ENCODE measurements at regions not wholly inside any gene's neighbourhood (a gene's known extent, or its start where the extent isn't known, plus 50 kb on each side); places are given as distances from the start of the nearest gene placed in this dataset.

DNA sequence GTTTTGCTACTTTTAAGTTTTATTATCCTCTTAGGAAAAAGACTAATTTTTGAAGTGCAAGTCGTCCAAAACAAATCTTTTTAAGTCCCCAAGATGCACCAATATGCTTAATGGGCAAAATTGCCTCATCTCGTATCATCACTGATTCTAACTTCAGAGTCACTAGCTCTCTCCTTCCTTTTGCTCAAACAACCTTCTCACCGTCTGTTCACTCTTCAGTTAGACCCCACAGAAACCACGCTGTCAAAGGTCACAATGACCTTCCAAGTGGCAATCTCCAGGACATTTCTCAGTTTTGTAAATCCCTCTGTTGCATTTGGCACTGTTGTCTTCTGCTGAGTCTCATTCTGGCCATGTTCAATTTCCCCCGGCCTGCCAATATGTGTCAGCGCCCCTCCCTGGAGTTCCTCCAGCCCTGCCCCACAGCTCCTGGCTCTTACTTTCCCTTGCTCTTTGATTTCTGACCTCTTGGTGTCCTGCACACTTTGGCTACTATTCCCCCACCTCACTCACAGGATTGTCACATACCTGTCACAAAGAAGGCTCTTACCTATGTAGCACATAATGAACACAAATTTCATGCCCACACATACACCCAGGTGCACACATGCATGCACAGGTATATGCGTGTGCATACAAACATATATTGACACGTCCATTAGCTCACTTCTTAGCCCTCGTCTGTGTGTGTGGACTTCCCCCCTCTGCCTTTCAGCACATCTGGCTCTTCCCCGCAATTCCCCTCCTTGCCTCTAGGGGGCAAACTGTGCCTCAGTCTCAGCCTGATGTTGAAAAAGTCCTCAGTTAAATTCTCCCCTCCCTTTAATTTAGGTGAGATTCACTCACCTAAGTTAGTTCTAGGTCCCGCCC is 354.0 kb upstream of the DUSP10 start:
- TF ChIP-seq BHLHE40 (IDR thresholded peaks at IDR 0.05; ENCODE audit: borderline replicate concordance) = no peak
- no peak for TF ChIP-seq FOXM1 (IDR thresholded peaks at IDR 0.05; ENCODE audit: borderline replicate concordance)
- no peak for TF ChIP-seq SP1 (IDR thresholded peaks at IDR 0.05)
